Stimulated activated CD8-positive, alpha-beta memory T cell treated with anti-CD3 and anti-CD28 coated beads, Interleukin-4, amount 100 ng/mL, for 1 hour (primary cell): ENCODE measurements at regions not wholly inside any gene's neighbourhood (a gene's known extent, or its start where the extent isn't known, plus 50 kb on each side); places are given as distances from the start of the nearest gene placed in this dataset.
"Not testable (repeated sequence)": the region's sequence is repeated elsewhere in the genome, so short reads cannot be mapped to it uniquely, and the experiment has no call there.

Experiments
- DNase-seq, 2 donors: peaks; one replicate each; pipeline ENCODE4 v3.0.0-alpha.2; 2020; ENCODE audit warnings: low read depth in 2 of 2, low spot score in 1 of 2

DNA sequence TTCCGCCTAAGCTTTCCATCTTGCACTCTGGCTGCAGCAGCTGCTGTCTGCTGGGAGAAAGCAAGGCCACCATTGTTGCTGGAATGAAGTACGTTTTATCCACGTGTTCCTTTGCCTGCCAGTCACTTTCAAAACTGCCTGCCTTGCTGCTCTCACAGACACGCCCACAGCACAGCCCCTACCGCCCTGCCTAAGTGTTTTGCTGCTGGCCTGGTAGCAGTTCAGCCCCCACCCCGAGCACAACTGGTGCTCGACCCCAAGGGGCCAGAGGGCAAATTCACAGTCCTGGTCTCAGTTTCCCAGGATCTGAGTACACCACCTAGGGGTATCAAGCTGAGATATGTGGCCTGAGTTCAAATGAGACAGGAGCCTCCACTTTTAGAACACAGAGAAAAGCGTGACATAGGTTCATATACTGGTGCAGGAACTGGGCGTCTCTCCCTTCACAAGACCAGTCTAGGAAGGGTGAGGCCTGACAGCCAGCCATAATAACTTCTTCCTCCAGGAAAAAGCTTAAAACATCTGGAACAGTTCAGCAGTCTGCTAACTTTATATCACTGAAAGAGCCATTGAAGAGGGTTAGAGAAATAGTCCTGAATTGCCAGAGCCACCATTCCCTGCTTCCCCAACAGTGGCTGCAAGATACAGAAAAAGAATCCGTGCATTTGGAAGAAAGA, 1012.3 kb downstream of the ZPLD1 start:
- no peak for DNase-seq

DNA sequence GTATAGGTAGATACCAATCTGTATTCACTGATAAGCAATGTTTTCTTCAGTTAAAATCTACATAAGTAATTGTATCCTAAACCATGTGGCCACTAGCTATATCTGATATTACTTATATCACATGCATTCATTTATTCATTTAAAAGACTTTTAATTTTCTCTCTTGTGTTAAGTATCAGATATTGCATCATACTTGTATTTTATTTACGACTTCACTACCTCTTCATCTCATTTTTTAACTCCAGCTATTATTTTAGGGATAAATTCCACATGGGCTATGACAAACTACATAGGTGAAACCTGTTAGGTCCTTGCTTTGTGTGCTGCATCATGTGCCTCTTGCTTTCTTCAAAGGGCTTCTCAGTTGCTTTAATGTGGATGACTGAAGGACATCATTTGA, 1018.3 kb downstream of the ZPLD1 start:
- no peak for DNase-seq

DNA sequence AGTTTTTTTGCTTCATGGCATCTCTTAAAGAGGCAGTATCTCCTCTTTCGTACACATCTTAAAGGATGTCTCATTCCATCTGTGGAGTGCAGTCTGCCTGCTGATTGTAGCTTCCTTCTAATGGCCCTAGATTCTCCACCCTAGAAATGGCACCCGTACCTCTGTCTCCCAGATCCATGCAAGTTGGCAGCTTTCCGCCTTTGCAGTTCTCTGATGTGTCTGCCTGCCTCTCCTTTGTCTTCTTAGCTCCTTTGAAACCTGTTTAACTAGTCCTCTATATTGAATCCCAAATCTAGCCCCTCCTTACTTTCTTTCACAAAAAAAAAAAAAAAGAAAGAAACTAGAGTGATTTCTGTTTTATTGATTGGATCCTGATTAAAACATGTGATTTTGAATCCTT, 1025.0 kb downstream of the ZPLD1 start:
- no peak for DNase-seq

DNA sequence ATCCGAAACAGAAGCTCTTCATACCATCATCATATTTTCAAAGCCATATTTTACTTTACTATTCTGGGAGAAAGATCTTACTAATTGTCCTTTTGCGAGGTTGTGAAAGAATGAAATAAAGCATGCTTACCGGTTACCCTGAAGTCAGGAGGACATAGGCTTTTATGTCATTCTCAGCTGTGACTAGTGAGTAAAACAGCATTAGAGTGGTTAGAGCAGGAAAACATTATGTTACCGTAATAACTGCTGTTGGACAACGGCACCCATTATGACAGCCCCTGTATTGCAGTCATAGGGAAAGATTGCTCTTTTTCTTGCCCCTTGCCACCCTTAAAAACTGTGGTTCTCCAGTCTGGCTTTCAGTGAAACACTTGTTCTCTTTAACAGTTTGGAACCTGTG, 1035.7 kb downstream of the ZPLD1 start:
- DNase-seq: no peak

DNA sequence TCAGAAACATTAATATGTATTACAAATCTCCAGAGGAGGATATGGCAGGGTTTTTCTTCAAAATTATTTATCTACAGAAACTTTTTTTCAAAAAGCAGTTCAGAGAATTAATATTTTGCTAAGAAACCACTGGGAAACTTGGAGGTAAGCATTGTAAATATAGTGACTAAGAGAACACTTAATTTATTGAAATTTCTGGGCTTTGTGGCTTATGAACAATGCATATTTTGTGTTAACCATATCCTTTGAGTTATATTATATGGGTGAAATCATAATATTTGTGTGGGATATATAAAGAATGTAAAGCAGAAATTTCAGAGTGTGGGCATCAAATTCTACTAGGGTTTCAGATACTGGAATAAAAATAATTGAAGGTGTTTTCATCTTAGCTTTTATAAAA, 1059.2 kb downstream of the ZPLD1 start:
- no peak for DNase-seq

DNA sequence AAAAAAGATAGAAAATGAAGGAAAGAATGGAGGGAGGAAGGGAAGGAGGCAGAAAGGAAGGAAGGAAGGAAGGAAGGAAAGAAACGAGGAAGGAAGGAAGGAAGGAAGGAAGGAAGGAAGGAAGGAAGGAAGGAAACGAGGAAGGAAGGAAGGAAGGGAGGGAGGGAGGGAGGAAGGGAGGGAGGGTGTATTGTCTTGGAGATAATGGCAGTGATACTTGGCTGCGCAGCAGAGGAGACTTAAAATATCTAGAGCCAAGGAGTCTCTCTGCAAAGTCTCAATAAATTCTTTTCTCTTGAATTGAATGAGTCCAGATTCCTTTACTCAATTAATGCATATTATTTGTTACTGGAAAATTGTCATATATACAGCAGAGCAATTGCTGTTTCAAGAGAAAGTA, 1059.7 kb downstream of the ZPLD1 start:
- DNase-seq: no peak

DNA sequence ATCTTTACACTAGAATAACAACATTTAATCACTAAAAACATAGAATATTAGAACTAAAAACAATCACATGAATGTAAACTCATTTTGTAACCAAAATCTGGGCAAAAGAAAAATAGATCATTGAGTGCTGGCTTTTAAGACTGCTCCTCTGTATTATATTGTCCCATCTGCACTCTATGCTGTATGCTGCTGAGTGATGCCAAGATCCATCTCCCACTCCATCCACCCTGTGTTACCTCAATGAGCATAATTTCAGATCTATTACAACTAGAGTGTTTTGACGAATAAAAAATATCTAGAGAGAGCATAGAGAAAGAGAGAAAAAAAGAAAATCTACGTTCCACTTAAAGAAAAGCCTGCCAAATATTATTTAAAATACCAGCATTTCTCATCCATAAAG, 1060.4 kb downstream of the ZPLD1 start:
- DNase-seq: no peak

DNA sequence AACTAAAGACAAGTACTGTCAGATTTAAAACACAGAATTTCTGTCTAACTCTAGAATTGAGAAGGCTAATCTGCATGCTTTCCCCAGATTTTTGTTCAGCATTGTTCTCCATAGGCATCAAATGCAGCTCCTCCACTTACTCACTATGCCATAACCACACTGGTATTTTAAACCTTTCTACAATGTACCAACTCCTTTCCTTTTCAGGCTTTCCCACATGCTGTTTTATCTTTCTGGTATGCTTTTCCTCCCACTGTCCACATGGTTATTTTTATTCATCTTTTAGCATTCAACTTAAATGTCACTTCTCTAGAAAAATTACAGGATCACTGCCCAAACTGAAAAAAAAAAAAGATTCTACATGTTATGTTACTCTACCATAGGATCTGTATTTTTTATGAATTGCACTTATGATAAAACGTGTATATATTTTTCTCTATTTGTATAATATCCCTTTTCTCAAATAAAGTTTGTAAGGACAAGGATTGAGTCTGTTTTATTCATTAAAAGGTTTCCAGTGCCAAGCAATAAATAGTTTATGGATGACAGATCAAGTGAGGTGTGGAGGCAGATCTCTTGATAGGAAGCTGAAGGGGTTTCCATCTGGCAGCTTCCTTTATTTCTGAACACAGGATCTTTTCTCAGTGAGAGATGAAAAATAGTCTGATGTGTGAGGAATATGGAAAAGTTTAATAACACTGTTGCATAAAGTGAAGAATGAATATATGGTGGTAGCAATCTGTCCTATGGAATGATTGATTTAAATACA, 1064.5 kb downstream of the ZPLD1 start:
- DNase-seq: no peak

DNA sequence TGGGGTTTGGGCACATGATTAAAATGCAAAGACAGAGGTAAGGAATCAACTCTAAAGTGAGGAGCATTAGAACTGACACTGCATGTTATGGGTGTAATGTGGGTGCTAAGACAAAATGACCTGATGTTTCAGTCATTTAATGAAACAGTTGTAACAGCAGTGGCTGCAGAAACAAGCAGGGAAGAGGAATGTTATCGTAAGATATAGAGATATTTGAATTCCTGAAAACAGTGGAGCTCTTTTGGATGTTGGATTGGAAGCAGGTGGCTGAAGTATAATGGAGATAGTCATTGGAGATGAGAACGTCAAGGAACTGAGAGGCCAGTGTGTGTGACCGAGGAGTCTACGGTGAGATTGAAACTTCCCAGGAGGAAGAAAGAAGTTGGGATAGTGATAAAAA, 1065.2 kb downstream of the ZPLD1 start:
- no peak for DNase-seq

DNA sequence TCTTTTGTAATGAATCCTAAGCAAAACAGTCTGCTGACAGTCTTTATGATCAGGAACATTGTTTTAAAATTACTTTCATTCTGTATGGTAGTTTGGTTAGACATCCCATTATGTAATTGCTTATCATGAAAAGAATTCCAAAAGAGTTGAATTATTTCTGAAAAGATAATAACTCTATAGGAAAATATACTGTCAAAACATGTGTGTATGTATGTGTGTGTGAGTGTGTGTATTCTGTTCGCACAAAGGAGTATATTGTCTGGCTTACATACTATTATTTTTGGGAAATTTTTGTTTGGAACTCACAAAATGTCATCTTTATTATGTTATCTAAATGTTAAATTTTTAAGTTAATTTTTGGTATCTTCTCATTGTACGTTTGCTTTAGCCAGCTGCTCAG, 1075.9 kb downstream of the ZPLD1 start:
- DNase-seq: no peak

DNA sequence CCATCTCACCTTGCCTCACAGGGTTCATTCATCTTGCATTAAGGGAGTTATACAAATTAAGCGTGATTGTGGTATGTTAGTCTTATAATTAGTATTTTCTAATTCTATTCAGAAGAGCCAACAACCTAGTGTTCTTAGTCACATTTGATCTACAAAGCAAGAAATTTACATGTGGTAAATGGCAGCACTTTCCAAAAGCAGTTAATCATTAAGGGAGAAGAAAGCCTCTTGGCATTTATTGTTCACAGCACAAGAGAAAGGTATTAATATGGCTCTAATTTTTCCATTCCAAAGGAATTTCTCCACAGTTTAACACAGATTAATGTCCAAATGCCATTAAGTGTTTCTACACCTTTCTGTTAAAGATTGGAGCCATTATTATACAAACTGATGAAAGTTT, 1077.1 kb downstream of the ZPLD1 start:
- DNase-seq: no peak

DNA sequence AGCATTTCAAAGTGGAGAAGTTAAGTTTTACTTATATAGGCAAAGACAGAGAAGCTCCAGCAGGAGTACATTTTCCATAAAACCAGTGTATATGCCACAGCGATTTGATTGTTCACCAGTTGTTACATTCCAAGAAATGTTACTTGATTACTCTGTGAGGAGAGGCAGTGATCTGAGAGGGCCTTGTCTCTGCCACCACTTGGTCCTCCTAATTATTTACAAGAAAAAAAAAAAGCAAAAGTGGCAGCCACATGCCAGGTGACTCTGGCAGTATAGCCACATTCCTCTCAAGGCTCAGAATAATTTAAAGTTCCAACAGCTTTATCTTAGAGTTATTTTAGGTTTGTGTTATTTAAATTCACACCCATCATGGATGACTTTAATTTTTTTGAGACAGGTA, 1077.8 kb downstream of the ZPLD1 start:
- no peak for DNase-seq

DNA sequence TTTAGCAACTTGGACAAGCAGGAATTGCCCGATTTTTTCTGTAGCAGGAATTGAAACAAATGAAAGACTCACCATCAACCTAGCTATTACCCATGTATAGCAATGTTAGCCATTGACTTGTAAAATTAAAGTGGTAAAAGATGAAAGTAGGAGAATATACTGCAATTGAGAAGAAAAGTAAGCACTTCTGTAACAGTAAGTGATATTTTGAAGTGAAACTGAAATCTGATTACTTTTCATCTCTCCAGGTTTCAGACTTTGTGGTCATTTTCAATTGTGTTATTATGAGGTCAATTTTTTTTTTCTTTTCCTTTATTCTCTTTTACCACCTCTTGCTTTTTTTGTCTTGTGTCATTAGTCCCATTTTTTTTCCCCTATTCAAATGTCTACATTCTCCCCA, 1078.2 kb downstream of the ZPLD1 start:
- no peak for DNase-seq

DNA sequence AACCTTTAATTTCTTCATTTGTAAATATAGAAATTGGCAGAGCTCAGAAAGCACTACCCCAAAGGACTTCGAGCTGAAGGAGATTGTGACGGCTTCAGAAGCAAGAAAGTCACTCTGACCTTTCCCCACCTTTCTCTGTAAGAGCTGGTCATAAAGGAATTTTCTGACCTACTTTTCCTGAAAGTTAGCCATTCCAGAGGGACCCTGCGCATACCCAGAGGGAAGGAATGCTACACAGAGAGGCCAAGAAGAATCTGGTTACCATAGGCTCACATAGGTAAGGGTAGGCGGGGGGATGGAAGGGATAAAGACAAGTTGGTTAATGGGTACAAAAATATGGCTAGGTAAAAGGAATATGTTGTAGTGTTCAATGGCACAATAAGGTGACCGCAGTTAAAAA, 1080.3 kb downstream of the ZPLD1 start:
- no peak for DNase-seq

DNA sequence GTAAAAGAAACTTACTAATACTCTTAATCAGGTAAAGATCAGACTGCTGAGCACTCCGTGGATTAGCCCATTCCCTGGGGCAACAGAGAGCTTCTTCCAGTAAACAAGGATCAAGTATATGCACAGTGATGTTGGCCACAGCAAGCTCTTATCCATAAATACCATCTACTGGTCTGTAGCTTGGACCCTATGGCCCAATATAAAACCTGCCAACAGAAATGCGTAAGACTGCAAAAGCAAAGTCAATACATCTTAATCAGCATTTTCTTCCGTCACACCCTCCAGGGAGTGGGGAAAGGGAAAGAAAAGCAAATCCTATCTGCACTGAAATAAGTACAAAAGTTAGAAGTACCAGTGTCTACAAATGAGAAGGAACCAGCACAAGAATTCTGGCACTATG, 1082.1 kb downstream of the ZPLD1 start:
- DNase-seq: no peak

DNA sequence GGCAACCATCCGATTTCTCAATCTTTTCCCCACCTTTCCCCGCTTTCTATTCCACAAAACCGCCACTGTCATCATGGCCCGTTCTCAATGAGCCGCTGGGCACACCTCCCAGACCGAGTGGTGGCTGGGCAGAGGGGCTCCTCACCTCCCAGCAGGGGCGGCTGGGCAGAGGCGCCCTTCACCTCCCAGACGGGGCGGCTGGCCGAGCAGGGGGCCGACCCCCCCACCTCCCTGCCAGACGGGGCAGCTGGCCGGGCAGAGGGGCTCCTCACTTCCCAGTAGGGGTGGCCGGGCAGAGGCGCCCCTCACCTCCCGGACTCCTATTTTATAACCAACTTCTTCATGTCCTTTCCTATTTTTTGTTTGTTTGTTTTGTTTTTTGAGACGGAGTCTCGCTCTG, 1096.5 kb downstream of the ZPLD1 start:
- DNase-seq: not testable (repeated sequence)

DNA sequence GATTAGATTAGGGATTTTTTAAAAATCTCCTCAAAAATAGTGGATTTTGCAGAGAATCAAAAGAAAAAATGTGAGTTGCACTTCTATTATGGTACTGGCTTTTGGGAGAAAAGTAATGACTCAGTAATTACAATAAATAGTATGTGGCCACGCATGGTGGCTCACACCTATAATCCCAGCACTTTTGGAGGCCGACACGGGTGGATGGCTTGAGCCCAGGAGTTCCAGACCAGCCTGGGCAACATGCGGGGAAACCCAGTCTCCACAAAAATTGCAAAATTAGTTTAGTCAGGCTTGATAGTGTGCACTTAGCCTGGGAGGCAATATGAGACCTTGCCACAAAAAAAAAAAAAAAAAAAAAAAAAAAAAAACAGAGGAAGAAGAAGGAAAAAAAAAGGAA, 1098.2 kb downstream of the ZPLD1 start:
- no peak for DNase-seq

DNA sequence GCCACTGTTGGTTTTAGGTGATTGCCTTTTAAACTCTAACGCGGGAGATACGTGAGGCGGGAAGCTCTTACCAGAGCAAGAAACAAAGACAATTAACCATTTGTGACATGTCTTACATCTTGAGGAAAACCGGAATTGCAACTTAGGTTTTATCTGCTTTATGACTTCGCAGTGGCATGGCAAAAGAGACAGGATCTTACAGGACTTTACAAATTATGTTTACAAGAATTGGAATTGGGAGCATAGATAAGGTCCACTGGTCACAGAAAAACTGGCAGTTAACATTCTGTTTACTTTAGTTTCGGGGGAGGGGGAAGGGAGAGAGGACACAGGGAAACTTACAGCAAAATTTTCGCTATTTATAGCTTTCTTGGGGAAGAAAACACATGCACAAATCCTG, 1119.6 kb downstream of the ZPLD1 start:
- DNase-seq: no peak

DNA sequence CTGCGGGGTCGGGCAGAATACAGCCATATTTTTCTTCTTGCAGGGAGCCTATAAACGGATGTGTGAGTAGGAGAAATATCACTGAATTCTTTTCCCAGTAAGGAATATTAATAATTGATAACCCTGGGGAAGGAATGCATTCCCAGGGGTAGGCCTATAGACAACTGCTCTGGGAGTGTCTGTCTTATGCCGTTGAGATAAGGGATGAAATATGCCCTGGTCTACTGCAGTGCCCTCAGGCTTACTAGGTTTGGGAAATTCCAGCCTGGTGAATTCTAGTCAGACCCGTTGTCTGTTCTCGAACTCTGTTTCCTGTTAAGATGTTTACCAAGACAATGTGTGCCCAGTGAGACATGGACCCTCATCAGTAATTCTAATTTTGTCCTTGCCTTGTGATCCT, 1129.3 kb downstream of the ZPLD1 start:
- DNase-seq: not testable (repeated sequence)

DNA sequence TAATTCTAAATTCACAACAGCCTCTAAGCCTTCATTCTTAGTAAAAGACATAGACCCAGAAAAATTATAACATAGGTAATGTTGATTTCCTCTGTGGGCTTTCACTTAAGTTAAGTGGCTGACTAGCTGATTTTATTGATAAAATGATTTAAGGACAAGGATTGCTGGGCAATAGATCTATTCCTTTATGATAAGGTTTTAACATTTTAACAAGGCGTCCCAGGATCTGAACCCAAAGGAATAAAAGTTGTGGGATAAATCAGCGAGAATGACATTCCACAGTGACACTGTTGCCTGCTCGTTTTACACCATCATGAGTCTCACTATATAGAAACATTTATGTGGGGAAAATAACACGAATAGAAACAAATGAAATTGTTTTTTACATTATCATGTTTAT, 1151.0 kb downstream of the ZPLD1 start:
- DNase-seq: no peak

DNA sequence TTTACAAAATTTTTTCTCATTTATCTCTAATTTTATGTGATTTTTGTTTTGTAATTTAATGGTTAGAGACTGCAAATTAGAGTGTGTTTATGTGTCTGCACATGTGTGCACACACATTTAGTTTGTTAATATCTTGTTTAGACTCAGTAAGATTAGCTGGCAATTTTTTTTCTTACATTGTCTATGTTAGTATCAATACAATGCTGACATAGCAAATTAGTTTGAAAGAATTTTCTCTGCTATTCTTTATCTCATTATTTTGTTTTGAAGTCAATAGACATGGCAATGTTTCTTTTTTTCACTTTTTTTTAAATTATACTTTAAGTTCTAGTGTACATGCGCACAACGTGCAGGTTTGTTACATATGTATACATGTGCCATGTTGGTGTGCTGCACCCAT, 1155.0 kb downstream of the ZPLD1 start:
- DNase-seq: no peak

DNA sequence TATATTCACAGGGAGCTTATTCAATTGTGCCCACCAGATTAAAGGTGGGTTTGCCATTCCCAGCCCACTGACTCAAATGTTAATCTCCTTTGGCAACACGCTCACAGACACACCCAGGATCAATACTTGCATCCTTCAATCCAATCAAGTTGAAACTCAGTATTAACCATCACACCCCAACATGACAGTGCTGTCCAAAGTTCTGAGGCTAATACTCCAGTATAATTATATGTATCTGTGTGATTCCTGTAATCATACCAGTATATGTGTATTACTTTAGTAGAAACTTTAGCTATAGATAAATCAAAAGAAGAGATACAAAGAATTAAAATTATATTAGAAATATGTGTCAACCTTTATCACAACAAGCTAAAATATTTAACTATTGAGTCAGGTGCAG, 1166.0 kb downstream of the ZPLD1 start:
- no peak for DNase-seq

DNA sequence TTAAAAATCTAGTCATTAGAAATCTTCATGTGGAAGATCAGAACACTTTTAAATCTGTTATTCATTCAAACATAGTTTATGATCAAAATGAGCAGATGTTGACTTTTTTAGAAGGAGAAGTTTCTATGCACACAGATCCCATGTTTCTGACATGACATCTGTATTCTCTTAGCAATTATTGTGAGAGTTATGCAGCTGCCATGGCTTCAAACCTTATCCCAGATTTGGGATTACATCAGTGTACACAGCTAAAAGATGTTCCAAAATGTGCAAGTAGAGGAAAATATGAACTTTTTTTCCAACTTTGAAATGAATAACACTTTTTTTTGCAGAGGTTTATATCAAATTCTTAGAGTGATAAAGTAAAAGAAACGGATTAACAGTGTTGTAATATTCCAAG, 1166.9 kb downstream of the ZPLD1 start:
- DNase-seq: no peak
